ENCODE measurements at regions not wholly inside any gene's neighbourhood (a gene's known extent, or its start where the extent isn't known, plus 50 kb on each side); places are given as distances from the start of the nearest gene placed in this dataset.

DNA sequence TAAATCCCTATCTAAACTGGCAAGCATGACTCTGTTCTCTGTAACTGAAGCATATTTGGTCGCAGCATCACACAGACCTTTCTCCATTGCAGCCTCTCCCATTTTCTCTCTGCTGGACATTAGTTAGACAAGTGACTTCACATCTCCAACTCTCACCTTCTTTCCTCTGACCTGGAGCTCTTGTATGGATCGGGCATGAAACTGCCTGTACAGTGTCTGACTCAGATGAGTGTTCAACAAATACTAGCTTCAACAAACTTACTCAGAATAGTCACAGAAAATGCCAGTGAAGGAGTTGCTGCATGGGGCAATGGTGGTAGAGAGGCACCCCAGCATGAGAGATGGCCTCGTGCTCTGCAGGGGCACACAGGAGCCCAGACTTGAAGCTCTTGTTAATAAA, 104.7 kb upstream of the COPS8 start:
- H2BK20ac ChIP-seq (ENCODE audit: low read length): no peak overlapping the region
- H3K79me2 ChIP-seq (ENCODE audit: control insufficient read depth in 1 of 2, insufficient read depth in 2 of 2, low read length in 2 of 2): no peaks in the 10 kb centered on the region
- H3K4ac ChIP-seq (replicated peaks; ENCODE audit: insufficient read length, low read depth, low read length): no peak overlapping the region
- DNase-seq (ENCODE audit: low read depth in 1 of 2, low spot score in 2 of 2) (no peak), FAIRE-seq (no peak)
- H4K8ac ChIP-seq (ENCODE audit: extremely low read depth, insufficient read depth, low read length): no peak overlapping the region
- peaks cover 0 to 7% of the 10 kb centered on the region in 2 experiments; a peak in 1 of 4 replicates for H3K9me3 ChIP-seq (ENCODE audit: insufficient read depth in 2 of 2, low read depth in 1 of 2, low read length in 1 of 2)
- H2BK12ac ChIP-seq (ENCODE audit: low read depth, low read length): no peak overlapping the region
- H3K14ac ChIP-seq (ENCODE audit: insufficient read length): no peak overlapping the region
- H4K91ac ChIP-seq (replicated peaks; ENCODE audit: insufficient read length, low read length): no peak overlapping the region
- no peak overlapping the region for H3K4me3 ChIP-seq (ENCODE audit: extremely low read depth in 1 of 4, insufficient read depth in 2 of 4, low read depth in 3 of 4, low read length in 4 of 4)
- no peaks in the 10 kb centered on the region for H3K27me3 ChIP-seq (replicated peaks in 1 of 4; ENCODE audit: control insufficient read depth in 3 of 4, extremely low read depth in 1 of 4, insufficient read depth in 3 of 4, low read length in 3 of 4)
- no peak overlapping the region for H3K9ac ChIP-seq (replicated peaks in 1 of 4; ENCODE audit: extremely low read depth in 1 of 4, low read depth in 3 of 4, low read length in 3 of 4)
- no peaks in the 10 kb centered on the region for H3K79me1 ChIP-seq (ENCODE audit: low read depth, low read length)
- H3K23ac ChIP-seq (ENCODE audit: insufficient read length): no peak overlapping the region
- H2BK15ac ChIP-seq (ENCODE audit: low read length): no peak overlapping the region
- H3K4me1 ChIP-seq (replicated peaks in 1 of 4; ENCODE audit: control insufficient read depth in 3 of 4, insufficient read depth in 4 of 4, low read length in 3 of 4): peaks cover 0 to 4% (median 0%) of the 10 kb centered on the region in 4 experiments; a peak in 1 of 7 replicates
- no peaks in the 10 kb centered on the region for H4K20me1 ChIP-seq (replicated peaks in 1 of 2; ENCODE audit: control insufficient read depth in 1 of 2, insufficient read depth in 2 of 2, low read length in 2 of 2)
- WGBS, 2 experiments (ENCODE audit: extremely low coverage in 1 of 2, insufficient coverage in 1 of 2, insufficient read length in 1 of 2, insufficient replicate concordance in 2 of 2, low coverage in 1 of 2, low lambda C conversion rate in 2 of 2, missing lambda C conversion rate in 1 of 2): 96% methylated on average over 3 of the region's 3 CpGs; no CpG with 5 or more reads in 1 of the 2 experiments
- H4K5ac ChIP-seq (ENCODE audit: insufficient read length, low read depth, low read length): no peak overlapping the region
- H3K18ac ChIP-seq (ENCODE audit: extremely low read depth, low read length): no peak overlapping the region
- no peaks in the 10 kb centered on the region for H3K36me3 ChIP-seq (ENCODE audit: control insufficient read depth in 2 of 4, insufficient read depth in 4 of 4, low read length in 3 of 4)
- ChIA-PET POLR2A (ENCODE audit: partially characterized antibody) (interaction anchor here (0.8 kb wide), 1 partner anchor 61 kb away, joined by 3 read pairs; no protein-coding TSS in a partner anchor), CTCF (ENCODE audit: partially characterized antibody) (interaction anchor here (1.0 kb wide), 2 partner anchors 11 to 344 kb away, joined by 3 read pairs; no protein-coding TSS in a partner anchor)
- no peak overlapping the region for H2BK5ac ChIP-seq (ENCODE audit: low read depth, low read length)
- no peak overlapping the region for H2BK120ac ChIP-seq (replicated peaks; ENCODE audit: low read depth, low read length)
- H3K56ac ChIP-seq (replicated peaks; ENCODE audit: insufficient read length, low read depth, low read length): no peak overlapping the region
- H2AK5ac ChIP-seq (ENCODE audit: low read depth, low read length): no peak overlapping the region
- H2AFZ ChIP-seq (ENCODE audit: low read length): no peak overlapping the region
- no peaks in the 10 kb centered on the region; the same call in 1 of the 2 replicates for H3K23me2 ChIP-seq (ENCODE audit: low read depth, low read length)
- H3K4me2 ChIP-seq (ENCODE audit: insufficient read depth in 1 of 2, low read depth in 2 of 2, low read length in 2 of 2): no peak overlapping the region
- no peak overlapping the region for H3K27ac ChIP-seq (ENCODE audit: low read depth, low read length)
- TF ChIP-seq GABPA (IDR thresholded peaks at IDR 0.05; ENCODE audit: borderline replicate concordance, insufficient read depth, low read length) (no peak), PHF8 (conservative IDR thresholded peaks at IDR 0.05; ENCODE audit: low read depth, low read length) (no peak), MAFK (IDR thresholded peaks at IDR 0.05; ENCODE audit: low read depth, low read length) (no peak), SUZ12 (IDR thresholded peaks at IDR 0.05; ENCODE audit: low read length) (no peak)
- TF ChIP-seq, protein P1, sequence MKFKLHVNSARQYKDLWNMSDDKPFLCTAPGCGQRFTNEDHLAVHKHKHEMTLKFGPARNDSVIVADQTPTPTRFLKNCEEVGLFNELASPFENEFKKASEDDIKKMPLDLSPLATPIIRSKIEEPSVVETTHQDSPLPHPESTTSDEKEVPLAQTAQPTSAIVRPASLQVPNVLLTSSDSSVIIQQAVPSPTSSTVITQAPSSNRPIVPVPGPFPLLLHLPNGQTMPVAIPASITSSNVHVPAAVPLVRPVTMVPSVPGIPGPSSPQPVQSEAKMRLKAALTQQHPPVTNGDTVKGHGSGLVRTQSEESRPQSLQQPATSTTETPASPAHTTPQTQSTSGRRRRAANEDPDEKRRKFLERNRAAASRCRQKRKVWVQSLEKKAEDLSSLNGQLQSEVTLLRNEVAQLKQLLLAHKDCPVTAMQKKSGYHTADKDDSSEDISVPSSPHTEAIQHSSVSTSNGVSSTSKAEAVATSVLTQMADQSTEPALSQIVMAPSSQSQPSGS (IDR thresholded peaks at IDR 0.05; ENCODE audit: low read length): no peak
- TF ChIP-seq, protein P2, sequence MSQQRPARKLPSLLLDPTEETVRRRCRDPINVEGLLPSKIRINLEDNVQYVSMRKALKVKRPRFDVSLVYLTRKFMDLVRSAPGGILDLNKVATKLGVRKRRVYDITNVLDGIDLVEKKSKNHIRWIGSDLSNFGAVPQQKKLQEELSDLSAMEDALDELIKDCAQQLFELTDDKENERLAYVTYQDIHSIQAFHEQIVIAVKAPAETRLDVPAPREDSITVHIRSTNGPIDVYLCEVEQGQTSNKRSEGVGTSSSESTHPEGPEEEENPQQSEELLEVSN (IDR thresholded peaks at IDR 0.05): no peak

All from H1 (cell line).